DND-41 (cell line): ENCODE measurements at regions not wholly inside any gene's neighbourhood (a gene's known extent, or its start where the extent isn't known, plus 50 kb on each side); places are given as distances from the start of the nearest gene placed in this dataset.

ENCODE experiments used
- ATAC-seq: fragments of 200-7000 bp; cut with Tn5 transposase; 3 replicates; pipeline ENCODE4 v1.9.1; 2021; ENCODE audit warnings: low read depth; ENCODE audit not compliant: insufficient read depth
- DNase-seq: peaks from one replicate; pipeline ENCODE4 v3.0.0-alpha.2; 2020
- H2AFZ ChIP-seq: 2 replicates; pipeline ENCODE4 v1.6.0; 2012; ENCODE audit warnings: low read depth, low read length
- H3K27ac ChIP-seq: 2 replicates; pipeline ENCODE4 v1.5.1; 2012; ENCODE audit warnings: low read length, inconsistent platforms
- H3K27me3 ChIP-seq: fragments of 200-600 bp; sonication (generic); 2 replicates; pipeline ENCODE4 v1.6.0; 2012; ENCODE audit warnings: low read length, mild to moderate bottlenecking, inconsistent platforms; ENCODE audit not compliant: insufficient read depth, poor library complexity
- H3K36me3 ChIP-seq: 2 replicates; pipeline ENCODE4 v1.5.1; 2012; ENCODE audit warnings: low read length, inconsistent platforms; ENCODE audit not compliant: insufficient read depth
- H3K4me1 ChIP-seq: 2 replicates; pipeline ENCODE4 v1.5.1; 2012; ENCODE audit warnings: mild to moderate bottlenecking, low read length; ENCODE audit not compliant: insufficient read depth
- H3K4me2 ChIP-seq: 2 replicates; pipeline ENCODE4 v1.6.0; 2012; ENCODE audit warnings: mild to moderate bottlenecking, moderate library complexity, low read length, inconsistent platforms; ENCODE audit not compliant: insufficient read depth
- H3K4me3 ChIP-seq, 2 experiments: fragments of 200-600 bp in 1 of 2; shearing (Covaris generic) in 1 of 2; 2 replicates each; pipeline ENCODE4 v1.5.1; 2012 to 2016; ENCODE audit warnings: inconsistent platforms in 2 of 2, low read length in 2 of 2, mild to moderate bottlenecking in 2 of 2, low read depth in 1 of 2, moderate library complexity in 1 of 2
- H3K79me2 ChIP-seq: 2 replicates; pipeline ENCODE4 v1.6.0; 2012; ENCODE audit warnings: low read length, inconsistent platforms; ENCODE audit not compliant: insufficient read depth
- H3K9ac ChIP-seq: 2 replicates; pipeline ENCODE4 v1.6.0; 2012; ENCODE audit warnings: low read depth, mild to moderate bottlenecking, inconsistent platforms, low read length, moderate library complexity
- H3K9me3 ChIP-seq: 2 replicates; pipeline ENCODE4 v1.5.1; 2012; ENCODE audit warnings: low read length, moderate library complexity, mild to moderate bottlenecking, inconsistent platforms; ENCODE audit not compliant: insufficient read depth, severe bottlenecking
- H4K20me1 ChIP-seq: 2 replicates; pipeline ENCODE4 v1.6.0; 2012; ENCODE audit warnings: low read length; ENCODE audit not compliant: insufficient read depth
- CTCF ChIP-seq: IDR thresholded peaks from 2 replicates; pipeline ENCODE4 v1.5.1; 2012; ENCODE audit warnings: borderline replicate concordance, low read length, moderate library complexity, mild to moderate bottlenecking; ENCODE audit not compliant: poor library complexity, severe bottlenecking; ENCODE audit errors: extremely low read depth
- EZH2 ChIP-seq: IDR thresholded peaks from 3 replicates; pipeline ENCODE4 v1.6.1; 2012; ENCODE audit warnings: borderline replicate concordance, low read depth, mild to moderate bottlenecking, moderate library complexity, low read length, inconsistent platforms; ENCODE audit not compliant: severe bottlenecking

- H3K4me1 ChIP-seq: peaks cover 41% of the 10 kb centered on the region
- peak overlapping the region; percentile 58; the same call in 1 of the 2 replicates for H3K27ac ChIP-seq
- no peaks in the 10 kb centered on the region for H3K36me3 ChIP-seq
- DNase-seq: peak; percentile 35
- ATAC-seq: peak; percentile 44; the same call in 2 of the 3 replicates
- no peak overlapping the region for H2AFZ ChIP-seq
- no peaks in the 10 kb centered on the region for H3K27me3 ChIP-seq
- H3K79me2 ChIP-seq: no peaks in the 10 kb centered on the region
- no peak overlapping the region for H3K4me2 ChIP-seq
- H4K20me1 ChIP-seq: no peaks in the 10 kb centered on the region
- H3K9me3 ChIP-seq: no peaks in the 10 kb centered on the region
- no peak overlapping the region for H3K9ac ChIP-seq
- TF ChIP-seq CTCF (no peak), EZH2 (no peak)
- no peak overlapping the region for H3K4me3 ChIP-seq
Measured at GRCh38 chr12:28032811-28033537, 60.4 kb upstream of the PTHLH start.

DNA sequence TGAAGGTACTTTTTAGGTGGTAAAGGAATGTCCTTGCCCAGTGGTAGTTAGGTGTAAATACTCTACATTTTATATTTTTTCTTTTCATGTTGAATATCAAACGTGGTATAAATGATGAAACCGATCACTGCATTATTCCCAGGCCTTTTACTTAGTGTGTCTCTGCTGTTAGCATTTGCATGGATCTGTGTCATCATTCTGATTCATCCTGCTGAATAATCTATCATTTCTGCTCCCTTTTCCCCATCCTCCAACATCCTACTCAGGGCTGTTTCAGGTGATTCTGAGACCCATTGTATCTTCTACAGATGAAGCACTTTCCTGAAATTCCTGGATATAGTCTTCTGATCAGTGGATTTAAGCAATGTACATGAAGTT is 61.0 kb upstream of the PTHLH start:
- DNase-seq (no peak), ATAC-seq (no peak)
- Histone ChIP-seq H3K36me3 (no peaks in the 10 kb centered on the region), H3K9me3 (no peaks in the 10 kb centered on the region), H3K27me3 (no peaks in the 10 kb centered on the region), H2AFZ (no peak overlapping the region), H3K4me1 (peaks cover 36% of the 10 kb centered on the region), H3K79me2 (no peaks in the 10 kb centered on the region), H3K4me3 (no peak overlapping the region), H3K9ac (no peak overlapping the region), H4K20me1 (no peaks in the 10 kb centered on the region), H3K27ac (peak overlapping the region; percentile 58; the same call in 1 of the 2 replicates), H3K4me2 (no peak overlapping the region)
- TF ChIP-seq EZH2 (no peak), CTCF (no peak)

DNA sequence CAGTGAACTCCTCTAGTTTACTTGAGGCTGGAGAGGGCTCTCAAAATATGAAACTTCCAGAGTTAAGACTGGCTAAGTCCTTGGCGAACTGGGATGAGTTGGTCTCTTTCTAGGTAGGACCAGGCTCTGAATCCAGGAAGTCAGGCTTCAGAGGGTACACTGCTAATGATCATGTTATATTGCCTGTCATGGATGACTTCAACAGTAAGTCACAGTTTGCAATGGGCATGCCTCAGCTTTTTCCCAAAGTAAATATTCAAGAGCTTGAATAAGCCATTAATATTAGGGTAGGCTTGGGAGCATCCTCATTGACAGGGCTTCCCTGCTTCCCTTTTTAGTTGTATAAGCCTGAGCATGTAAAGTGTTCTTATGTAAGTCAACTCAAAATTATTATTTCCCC is 61.7 kb upstream of the PTHLH start:
- H3K4me3 ChIP-seq: no peak overlapping the region
- no peak overlapping the region for H3K27ac ChIP-seq
- H3K27me3 ChIP-seq: no peaks in the 10 kb centered on the region
- H3K9me3 ChIP-seq: no peaks in the 10 kb centered on the region
- H4K20me1 ChIP-seq: no peaks in the 10 kb centered on the region
- DNase-seq (no peak), ATAC-seq (no peak)
- H2AFZ ChIP-seq: no peak overlapping the region
- no peaks in the 10 kb centered on the region for H3K36me3 ChIP-seq
- H3K4me2 ChIP-seq: no peak overlapping the region
- no peak for TF ChIP-seq CTCF
- TF ChIP-seq EZH2: no peak
- peaks cover 28% of the 10 kb centered on the region for H3K4me1 ChIP-seq
- no peaks in the 10 kb centered on the region for H3K79me2 ChIP-seq
- H3K9ac ChIP-seq: no peak overlapping the region
